ENCODE measurements at regions not wholly inside any gene's neighbourhood (a gene's known extent, or its start where the extent isn't known, plus 50 kb on each side); places are given as distances from the start of the nearest gene placed in this dataset.

GRCh38 chr18:27447930-27448329, 262.8 kb upstream of the CHST9 start:
- DNase-seq = no peak

DNA sequence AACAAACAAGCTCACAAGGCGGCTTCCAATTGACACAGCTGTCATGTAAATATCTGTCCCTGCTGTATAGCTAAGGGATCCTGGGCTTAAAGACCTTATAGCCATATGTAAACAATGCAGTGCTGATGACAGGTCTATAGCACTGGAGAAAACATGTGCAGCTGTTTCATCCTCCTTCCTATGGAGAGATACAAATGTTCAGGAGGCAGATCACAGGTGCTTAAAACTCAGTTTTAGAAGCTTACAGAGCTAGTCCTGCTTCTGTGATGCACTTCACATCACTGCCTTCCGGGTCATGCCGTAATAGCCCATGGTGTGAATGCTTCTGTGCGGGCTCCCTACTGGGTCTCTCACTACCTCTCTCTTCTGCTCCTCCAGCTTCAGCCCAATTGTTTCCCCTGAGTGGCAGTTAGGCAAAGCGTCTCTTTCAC, 262.4 kb upstream of the CHST9 start:
- no peak for DNase-seq

DNA sequence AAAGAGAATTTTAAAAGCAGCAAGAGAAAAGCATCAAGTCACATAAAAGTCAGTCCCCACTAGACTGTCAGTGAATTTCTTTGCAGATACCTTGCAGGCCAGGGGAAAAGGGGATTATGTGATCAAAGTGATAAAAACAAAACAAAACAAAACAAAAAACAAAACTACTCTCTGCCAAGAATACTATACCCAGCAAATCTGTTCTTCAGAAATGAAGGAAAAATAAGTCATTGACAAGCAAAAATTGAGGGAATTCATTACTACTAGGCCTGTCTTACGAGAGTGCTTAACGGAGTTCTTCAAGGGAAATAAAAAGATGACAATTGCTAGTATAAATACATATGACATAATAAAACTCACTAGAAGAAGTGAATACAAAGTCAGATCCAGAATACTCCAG, 245.5 kb upstream of the CHST9 start:
- no peak for DNase-seq

DNA sequence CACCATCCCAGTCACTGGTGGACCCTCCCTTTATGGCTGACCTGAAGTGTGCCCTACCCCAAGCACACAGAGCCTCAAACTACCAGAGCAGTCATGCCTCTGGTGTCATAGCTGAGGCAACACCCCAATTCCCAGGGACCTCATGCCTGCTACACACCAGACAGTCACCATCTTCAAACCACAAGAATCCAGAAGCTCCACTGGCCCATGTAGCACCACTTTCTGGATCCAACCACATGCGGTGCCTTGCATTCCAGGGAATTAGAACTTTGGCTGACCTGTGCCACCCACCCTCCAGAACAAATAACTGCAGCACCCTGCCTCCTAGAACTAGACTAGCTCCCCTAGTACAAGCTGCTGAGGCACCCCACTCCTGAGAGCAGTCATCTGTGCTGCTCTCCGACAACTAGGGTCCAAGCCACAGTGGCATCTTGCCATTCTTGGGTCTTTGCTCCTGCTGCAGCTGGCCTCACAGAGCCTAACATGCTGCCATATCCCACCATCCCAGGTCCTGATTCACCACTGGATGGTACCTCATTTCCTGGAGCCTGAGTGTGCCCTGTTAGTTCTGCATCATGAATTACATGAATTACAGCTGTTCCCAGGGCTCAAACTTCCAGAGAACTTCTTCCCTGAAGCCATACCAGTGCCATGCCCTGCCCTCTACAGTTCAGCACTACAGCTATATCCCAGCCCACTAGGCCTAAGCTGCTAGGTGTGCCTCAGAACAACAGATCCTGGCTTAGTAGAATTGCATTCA, 243.8 kb upstream of the CHST9 start:
- no peak for DNase-seq

- no peak for DNase-seq
These were observed 243.0 kb upstream of the CHST9 start for GRCh38 chr18:27428120-27428519.

DNA sequence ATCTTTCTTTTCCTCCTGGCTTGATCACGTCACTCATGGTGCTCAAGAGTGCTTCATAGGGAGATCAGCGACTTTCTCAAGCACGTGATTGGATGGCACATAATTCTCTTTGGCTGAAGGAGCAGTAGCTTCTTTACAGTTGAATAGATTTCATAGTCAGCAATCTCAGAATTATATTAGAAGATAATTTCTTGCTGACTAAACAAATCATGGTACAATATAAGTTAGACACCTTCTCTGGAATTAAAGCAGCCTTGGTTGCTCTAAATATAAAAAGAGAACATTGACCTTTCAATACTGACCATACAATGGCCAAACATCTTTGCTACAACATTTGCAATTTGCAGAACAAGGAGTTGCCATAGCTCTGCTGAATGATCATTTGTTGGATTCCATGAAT, 238.5 kb upstream of the CHST9 start:
- DNase-seq = no peak

DNA sequence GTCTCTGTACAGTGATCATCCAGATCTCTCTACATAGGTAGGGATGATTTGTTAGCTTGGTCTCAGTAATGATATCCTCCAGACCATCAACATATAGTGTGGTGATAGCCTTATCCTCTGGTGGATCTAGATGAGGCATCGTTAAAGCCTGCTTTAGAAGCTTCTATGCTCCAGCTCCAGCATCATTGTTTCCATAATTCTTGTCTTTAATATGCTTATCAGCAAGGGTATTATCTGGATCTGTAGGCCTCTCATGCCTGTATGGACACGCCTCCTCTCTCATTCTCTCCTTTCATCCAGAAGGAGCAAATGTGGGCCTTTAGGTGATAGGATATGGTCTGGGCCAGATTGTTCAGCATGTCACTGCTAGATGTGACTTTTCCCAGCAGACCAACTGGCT, 234.5 kb upstream of the CHST9 start:
- DNase-seq = no peak

GRCh38 chr18:27415495-27415894, 230.4 kb upstream of the CHST9 start:
- no peak for DNase-seq

DNA sequence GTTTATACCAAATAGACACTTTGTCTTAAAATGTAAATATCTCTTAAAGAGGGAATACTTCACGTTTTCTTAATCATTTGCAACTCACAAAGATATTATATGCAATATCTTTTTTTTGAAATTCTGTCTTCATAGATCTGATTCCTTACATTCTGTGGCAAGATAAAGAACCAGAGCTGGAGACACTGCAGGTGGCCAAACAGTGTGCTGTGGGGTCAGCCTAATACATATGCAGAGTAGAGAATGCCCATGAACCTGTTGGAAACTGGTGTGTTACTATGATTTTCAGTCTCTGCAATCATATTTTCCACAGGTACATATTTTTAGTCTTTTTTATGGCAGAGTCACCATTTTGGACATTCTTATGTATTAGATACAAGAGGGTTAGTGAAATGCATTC, 229.6 kb upstream of the CHST9 start:
- no peak for DNase-seq

DNA sequence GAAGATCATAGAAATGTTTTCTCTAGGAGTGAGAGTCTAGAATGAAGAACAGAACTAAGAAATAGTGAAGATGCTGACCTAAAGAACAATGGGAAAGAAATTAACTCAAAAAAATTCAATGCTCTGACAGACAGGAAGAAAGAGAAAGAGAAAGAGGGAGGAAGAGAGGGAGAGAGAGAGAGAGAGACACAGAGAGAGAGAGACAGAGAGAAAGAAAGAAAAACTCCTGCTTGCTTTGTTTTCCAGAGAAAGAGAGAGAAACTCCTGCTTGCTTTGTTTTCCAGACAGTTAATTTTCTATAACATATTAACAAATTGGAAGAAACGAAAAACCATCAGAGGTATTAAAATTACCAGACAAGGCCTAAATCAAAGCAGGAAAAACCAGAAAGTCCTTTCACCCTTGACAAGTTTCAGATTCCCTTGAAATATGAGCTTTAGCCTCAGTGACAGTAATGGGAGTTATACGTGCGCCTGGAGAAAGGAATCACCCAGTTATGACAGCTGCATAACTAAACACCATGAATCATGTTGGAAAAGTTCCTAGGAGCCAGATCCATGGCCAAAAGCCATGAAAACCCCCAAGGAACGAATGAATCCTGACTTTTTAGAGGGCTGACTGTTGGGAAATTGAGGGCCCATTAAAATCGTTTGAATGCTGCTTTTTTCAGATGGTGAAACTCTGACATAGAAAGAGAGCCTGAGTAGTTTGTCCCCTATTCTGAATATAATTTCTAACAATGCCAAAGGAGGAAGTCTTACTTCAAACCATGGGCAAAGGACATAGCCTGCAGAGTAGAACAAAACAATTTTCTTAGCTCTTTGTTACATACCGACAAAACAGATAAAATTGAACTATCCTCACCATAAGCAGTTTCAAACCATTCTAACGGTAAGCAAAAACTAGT, 228.6 kb upstream of the CHST9 start:
- no peak for DNase-seq

DNA sequence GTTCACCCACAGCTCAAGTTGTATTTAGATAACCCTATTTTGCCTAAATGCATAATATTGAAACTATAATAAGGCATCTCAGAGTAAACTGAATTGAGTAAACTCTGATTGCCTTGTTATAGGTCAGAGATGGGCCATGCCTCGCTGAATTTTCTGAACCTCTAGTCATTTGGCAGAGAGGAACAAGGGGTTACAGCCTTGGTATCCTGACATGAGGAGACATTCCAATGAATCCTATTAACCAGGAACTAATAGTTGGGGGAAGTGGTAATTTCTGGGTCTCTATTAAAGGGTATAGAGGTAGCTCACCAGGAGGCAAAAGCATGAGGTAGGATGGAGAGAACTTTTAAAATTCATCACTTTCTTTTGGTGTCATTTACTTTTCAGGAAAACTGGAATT, 227.4 kb upstream of the CHST9 start:
- DNase-seq = no peak

DNA sequence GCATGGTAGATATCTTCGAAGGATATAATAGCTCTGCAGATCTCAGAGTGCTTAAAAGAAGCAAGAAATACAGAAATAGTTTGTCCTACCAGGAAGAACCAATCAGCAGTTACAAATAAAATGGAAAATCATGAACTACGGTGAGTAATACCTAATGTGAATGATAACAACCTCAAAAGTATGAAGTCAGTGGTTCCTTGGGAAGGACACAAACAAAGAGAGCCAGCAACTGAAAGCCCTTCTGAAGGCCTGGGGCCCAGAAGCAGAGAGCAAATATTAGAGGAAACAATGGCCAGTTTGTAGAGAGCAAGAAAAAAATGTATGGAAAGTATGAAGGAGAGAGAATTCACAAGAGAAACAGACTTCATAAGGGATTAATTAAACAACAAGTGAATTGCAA, 226.8 kb upstream of the CHST9 start:
- no peak for DNase-seq

DNA sequence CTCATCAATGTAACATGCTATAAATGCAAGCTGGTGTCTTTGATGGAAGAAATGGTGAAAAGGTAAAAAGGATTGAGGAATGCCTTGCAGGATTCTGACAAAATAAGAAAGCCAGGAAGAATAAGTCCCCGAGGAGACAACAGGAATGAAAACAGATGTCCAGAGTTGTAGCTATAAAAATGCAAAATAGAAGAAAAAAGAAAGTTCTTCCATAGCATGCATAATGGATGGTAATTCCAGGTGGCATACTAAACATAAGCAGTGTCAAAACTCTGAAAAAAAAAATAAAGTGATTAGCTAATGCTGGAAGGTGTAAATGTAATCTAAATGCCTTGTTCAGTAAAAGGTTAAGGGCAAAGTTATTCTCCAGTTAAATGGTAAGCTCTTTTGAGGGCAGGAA, 225.9 kb upstream of the CHST9 start:
- no peak for DNase-seq

DNA sequence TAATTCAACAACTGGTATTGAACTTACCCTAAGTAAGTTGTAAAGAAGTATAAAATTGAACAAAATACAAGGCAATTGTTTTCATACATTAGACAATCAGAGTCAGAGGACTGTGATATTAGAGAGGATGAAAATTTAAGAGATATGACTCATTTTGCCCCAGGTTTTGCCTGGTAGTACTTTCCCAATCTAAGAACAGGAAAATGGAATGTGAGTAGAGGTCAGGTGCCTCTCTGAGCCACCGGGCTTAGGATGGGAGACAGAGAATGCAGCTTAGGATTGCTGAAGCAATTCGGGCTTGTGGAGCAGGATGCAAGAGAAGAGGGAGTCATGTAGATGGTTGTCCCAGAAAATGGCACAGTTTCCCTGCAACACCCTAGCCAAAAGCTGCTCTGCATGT, 219.7 kb upstream of the CHST9 start:
- no peak for DNase-seq

DNA sequence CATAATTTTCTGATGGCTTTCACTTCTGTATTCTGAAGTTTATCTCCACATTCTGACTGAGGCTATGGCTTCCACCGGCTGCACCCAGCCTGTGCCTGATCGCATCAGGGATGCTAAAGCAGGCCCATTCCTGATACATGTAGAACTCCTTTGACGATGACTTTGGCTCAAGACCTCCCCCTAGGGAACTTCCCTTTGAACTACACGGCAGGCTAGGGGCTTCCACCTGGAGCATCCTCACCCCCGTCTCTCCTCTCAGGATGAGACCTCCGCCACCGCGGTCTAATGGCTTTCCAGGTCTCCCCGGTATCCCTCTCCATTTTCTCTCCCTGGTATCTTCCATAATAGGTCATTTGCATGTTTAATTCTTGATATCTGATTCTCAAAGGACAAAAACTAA, 214.9 kb upstream of the CHST9 start:
- DNase-seq = no peak

- no peak for DNase-seq
These were observed 210.6 kb upstream of the CHST9 start for GRCh38 chr18:27395752-27396151.

- DNase-seq = no peak
These were observed 209.6 kb upstream of the CHST9 start for GRCh38 chr18:27394687-27395086.

GRCh38 chr18:27382567-27383216, 197.6 kb upstream of the CHST9 start:
- no peak for DNase-seq

GRCh38 chr18:27378431-27379095, 193.5 kb upstream of the CHST9 start:
- no peak for DNase-seq

DNA sequence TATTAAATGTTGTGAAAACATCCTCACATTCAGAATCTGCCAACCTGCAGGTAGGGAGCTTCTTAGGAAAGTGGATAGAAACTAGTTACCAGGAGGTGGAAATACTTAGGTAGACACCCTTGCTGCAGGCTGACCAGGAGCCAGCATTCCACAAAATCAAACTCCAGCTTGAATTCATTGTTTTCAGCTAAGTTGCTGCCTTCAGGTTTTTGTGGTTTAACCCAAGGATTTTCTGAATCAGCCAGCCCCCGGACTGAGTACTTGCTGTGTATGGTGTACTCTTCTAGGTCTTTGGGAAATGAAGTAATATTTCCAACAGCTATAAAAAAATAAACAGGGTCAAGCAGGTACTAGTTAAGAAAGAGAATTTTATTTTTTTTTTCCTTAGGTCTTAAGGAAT, 192.1 kb upstream of the CHST9 start:
- no peak for DNase-seq

DNA sequence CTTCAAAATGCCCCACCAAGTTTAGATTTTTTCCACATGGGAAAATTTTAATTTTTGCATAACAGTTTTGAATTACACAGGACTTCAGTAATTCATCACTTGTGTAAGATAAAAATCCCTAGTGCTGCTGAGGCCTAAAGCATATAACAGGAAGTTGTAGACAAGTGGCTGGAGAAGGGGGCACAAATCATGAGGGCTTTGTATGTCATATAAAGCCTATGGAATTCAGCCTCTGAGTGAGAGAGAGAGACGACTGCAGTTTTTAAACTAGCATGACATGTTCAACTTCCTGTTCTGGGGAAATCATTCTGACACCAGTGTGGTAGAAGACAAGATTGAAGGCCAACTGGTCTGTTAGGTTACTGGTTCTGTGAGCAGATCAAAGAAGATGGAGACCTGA, 187.3 kb upstream of the CHST9 start:
- DNase-seq = no peak

GRCh38 chr18:27366665-27367064, 181.6 kb upstream of the CHST9 start:
- no peak for DNase-seq

DNA sequence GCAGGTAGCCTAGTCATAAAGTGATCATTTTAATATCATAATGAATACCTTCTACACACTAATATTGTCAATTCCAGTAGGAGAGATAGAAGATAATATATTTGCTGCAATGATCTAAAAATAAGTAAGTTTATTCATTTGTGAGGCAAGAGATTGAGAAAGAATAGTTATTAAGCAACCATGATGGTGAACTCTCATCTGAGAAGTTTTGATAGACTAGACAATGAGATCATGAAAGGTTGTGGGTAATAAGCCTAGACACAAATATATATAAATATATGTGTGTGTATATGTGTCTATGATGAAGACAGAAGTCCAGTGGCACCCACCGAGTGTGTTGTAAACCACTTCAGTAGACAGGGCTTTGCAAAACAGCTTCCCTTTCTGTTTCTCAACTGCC, 181.0 kb upstream of the CHST9 start:
- no peak for DNase-seq
